ENCODE measurements at regions not wholly inside any gene's neighbourhood (a gene's known extent, or its start where the extent isn't known, plus 50 kb on each side); places are given as distances from the start of the nearest gene placed in this dataset.

DNA sequence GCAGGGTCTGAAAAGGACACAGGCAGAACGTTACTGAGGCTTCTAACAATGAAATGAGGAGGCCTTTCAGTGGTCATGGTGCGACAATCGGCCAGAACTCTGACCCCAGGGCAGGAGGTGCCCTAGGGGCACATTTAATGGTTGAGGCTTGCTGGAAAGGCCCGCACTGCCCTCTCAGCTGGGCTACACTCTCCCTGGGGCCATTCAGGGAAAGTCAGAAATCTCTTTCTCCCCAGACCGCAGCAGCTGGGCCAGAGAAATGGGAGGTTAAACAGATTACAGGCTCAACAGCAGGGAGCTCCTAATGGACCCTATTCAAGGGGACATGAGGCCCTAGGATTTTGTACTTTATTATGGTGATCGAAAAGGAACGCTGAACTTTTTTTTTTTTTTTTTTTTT lies 85.6 kb upstream of the FGFR2 start:
- TF ChIP-seq, protein P1, sequence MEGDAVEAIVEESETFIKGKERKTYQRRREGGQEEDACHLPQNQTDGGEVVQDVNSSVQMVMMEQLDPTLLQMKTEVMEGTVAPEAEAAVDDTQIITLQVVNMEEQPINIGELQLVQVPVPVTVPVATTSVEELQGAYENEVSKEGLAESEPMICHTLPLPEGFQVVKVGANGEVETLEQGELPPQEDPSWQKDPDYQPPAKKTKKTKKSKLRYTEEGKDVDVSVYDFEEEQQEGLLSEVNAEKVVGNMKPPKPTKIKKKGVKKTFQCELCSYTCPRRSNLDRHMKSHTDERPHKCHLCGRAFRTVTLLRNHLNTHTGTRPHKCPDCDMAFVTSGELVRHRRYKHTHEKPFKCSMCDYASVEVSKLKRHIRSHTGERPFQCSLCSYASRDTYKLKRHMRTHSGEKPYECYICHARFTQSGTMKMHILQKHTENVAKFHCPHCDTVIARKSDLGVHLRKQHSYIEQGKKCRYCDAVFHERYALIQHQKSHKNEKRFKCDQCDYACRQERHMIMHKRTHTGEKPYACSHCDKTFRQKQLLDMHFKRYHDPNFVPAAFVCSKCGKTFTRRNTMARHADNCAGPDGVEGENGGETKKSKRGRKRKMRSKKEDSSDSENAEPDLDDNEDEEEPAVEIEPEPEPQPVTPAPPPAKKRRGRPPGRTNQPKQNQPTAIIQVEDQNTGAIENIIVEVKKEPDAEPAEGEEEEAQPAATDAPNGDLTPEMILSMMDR (IDR thresholded peaks at IDR 0.05) = no peak
- no peak for TF ChIP-seq EP300 (IDR thresholded peaks at IDR 0.05; ENCODE audit: low read depth)
- TF ChIP-seq POLR2A (IDR thresholded peaks at IDR 0.05) = no peak
